H9 (cell line): ENCODE measurements at regions not wholly inside any gene's neighbourhood (a gene's known extent, or its start where the extent isn't known, plus 50 kb on each side); places are given as distances from the start of the nearest gene placed in this dataset.

Source experiments
- DNase-seq: peaks from one replicate; pipeline ENCODE4 v3.0.0-alpha.2; 2017
- H2AFZ ChIP-seq: one replicate; pipeline ENCODE4 v1.6.1; 2013; ENCODE audit warnings: mild to moderate bottlenecking, low read length, control low read depth, moderate library complexity
- H2AK5ac ChIP-seq: 2 replicates; pipeline ENCODE4 v1.6.1; 2013; ENCODE audit warnings: low read length, control low read depth, mixed read lengths; ENCODE audit not compliant: insufficient read length
- H2BK120ac ChIP-seq: one replicate; pipeline ENCODE4 v1.6.1; 2013; ENCODE audit warnings: low read depth, mild to moderate bottlenecking, low read length, control low read depth, inconsistent platforms; ENCODE audit not compliant: poor library complexity, severe bottlenecking
- H2BK12ac ChIP-seq: 2 replicates; pipeline ENCODE4 v1.6.1; 2013; ENCODE audit warnings: low read length, control low read depth, mixed read lengths, low read depth; ENCODE audit not compliant: insufficient read length
- H2BK15ac ChIP-seq: 2 replicates; pipeline ENCODE4 v1.6.1; 2013; ENCODE audit warnings: low read depth, low read length, control low read depth
- H2BK20ac ChIP-seq: one replicate; pipeline ENCODE4 v1.6.1; 2013; ENCODE audit warnings: low read depth, mild to moderate bottlenecking, low read length, control low read depth, inconsistent platforms; ENCODE audit not compliant: poor library complexity, severe bottlenecking
- H2BK5ac ChIP-seq: 2 replicates; pipeline ENCODE4 v1.6.1; 2013; ENCODE audit warnings: low read length, control low read depth, mixed read lengths; ENCODE audit not compliant: insufficient read length
- H3K14ac ChIP-seq: 2 replicates; pipeline ENCODE4 v1.6.1; 2013; ENCODE audit warnings: low read length, control low read depth; ENCODE audit not compliant: insufficient read depth
- H3K18ac ChIP-seq: 2 replicates; pipeline ENCODE4 v1.6.1; 2013; ENCODE audit warnings: low read depth, mild to moderate bottlenecking, mixed read lengths, low read length, control low read depth; ENCODE audit not compliant: insufficient read length
- H3K23ac ChIP-seq: 2 replicates; pipeline ENCODE4 v1.6.1; 2013; ENCODE audit warnings: low read length, control low read depth, mixed read lengths, low read depth; ENCODE audit not compliant: insufficient read length
- H3K23me2 ChIP-seq: 2 replicates; pipeline ENCODE4 v1.6.1; 2013; ENCODE audit warnings: low read depth, mild to moderate bottlenecking, mixed read lengths, low read length, control low read depth; ENCODE audit not compliant: insufficient read length, poor library complexity, severe bottlenecking
- H3K27ac ChIP-seq: 2 replicates; pipeline ENCODE4 v1.5.1; 2013; ENCODE audit warnings: low read length, control low read depth, mixed read lengths, low read depth; ENCODE audit not compliant: insufficient read length
- H3K27me3 ChIP-seq: 2 replicates; pipeline ENCODE4 v1.6.1; 2013; ENCODE audit warnings: low read length, control low read depth, inconsistent platforms; ENCODE audit not compliant: insufficient read depth
- H3K4ac ChIP-seq: 2 replicates; pipeline ENCODE4 v1.6.1; 2013; ENCODE audit warnings: low read depth, mild to moderate bottlenecking, control low read depth, inconsistent platforms, low read length, moderate library complexity
- H3K4me1 ChIP-seq: 2 replicates; pipeline ENCODE4 v1.6.1; 2013; ENCODE audit warnings: low read length, control low read depth, inconsistent platforms; ENCODE audit not compliant: insufficient read depth
- H3K4me2 ChIP-seq: 2 replicates; pipeline ENCODE4 v1.6.1; 2013; ENCODE audit warnings: low read length, control low read depth, mixed read lengths; ENCODE audit not compliant: insufficient read length, insufficient read depth
- H3K56ac ChIP-seq: 2 replicates; pipeline ENCODE4 v1.6.1; 2013; ENCODE audit warnings: low read depth, mild to moderate bottlenecking, mixed read lengths, low read length, control low read depth; ENCODE audit not compliant: insufficient read length
- H3K79me1 ChIP-seq: 2 replicates; pipeline ENCODE4 v1.6.1; 2013; ENCODE audit warnings: low read depth, mild to moderate bottlenecking, moderate library complexity, low read length, control low read depth, inconsistent platforms; ENCODE audit not compliant: insufficient read depth, poor library complexity, severe bottlenecking
- H3K79me2 ChIP-seq: 2 replicates; pipeline ENCODE4 v1.6.1; 2013; ENCODE audit warnings: low read length, control low read depth, inconsistent platforms; ENCODE audit not compliant: insufficient read depth
- H3K9ac ChIP-seq: 2 replicates; pipeline ENCODE4 v1.6.1; 2013; ENCODE audit warnings: low read length, control low read depth, mixed read lengths; ENCODE audit not compliant: insufficient read length; ENCODE audit errors: extremely low read depth
- H3K9me3 ChIP-seq: one replicate; pipeline ENCODE4 v1.6.1; 2013; ENCODE audit warnings: low read depth, low read length, inconsistent platforms; ENCODE audit not compliant: control insufficient read depth
- H3T11ph ChIP-seq: one replicate; pipeline ENCODE4 v1.6.1; 2013; ENCODE audit warnings: mild to moderate bottlenecking, low read length, control low read depth, inconsistent platforms
- H4K20me1 ChIP-seq: one replicate; pipeline ENCODE4 v1.6.1; 2013; ENCODE audit not compliant: control insufficient read depth, insufficient read length, insufficient read depth
- H4K5ac ChIP-seq: 2 replicates; pipeline ENCODE4 v1.6.1; 2013; ENCODE audit warnings: low read depth, mild to moderate bottlenecking, mixed read lengths, low read length, control low read depth; ENCODE audit not compliant: insufficient read length
- H4K8ac ChIP-seq: replicated peaks from 2 replicates; pipeline ENCODE4 v1.6.1; 2013; ENCODE audit warnings: low read length, control low read depth, mixed read lengths, low read depth; ENCODE audit not compliant: insufficient read length
- H4K91ac ChIP-seq: 2 replicates; pipeline ENCODE4 v1.6.1; 2013; ENCODE audit warnings: low read depth, mild to moderate bottlenecking, moderate library complexity, mixed read lengths, low read length, control low read depth; ENCODE audit not compliant: insufficient read length
- H3K27ac Mint-ChIP-seq, 3 experiments: 2 replicates in 2 of 3; 3 replicates in 1 of 3; pipeline ENCODE4 v1.8.0; 2020 to 2021; ENCODE audit warnings: mixed read lengths in 3 of 3, mild to moderate bottlenecking in 1 of 3, moderate library complexity in 1 of 3
- H3K27me3 Mint-ChIP-seq: 2 replicates; pipeline ENCODE4 v1.8.0; 2021; ENCODE audit warnings: low read depth, mild to moderate bottlenecking, moderate library complexity, mixed read lengths
- H3K36me3 Mint-ChIP-seq, 3 experiments: 2 replicates in 2 of 3; 3 replicates in 1 of 3; pipeline ENCODE4 v1.8.0; 2020 to 2021; ENCODE audit warnings: low read depth in 3 of 3, mixed read lengths in 3 of 3; ENCODE audit not compliant: insufficient read depth in 1 of 3
- H3K4me1 Mint-ChIP-seq, 2 experiments: 2 replicates each; pipeline ENCODE4 v1.8.0; 2020; ENCODE audit warnings: mixed read lengths in 2 of 2
- H3K4me3 Mint-ChIP-seq, 2 experiments: 2 replicates in 1 of 2; 3 replicates in 1 of 2; pipeline ENCODE4 v1.8.0; 2020 to 2021; ENCODE audit warnings: mild to moderate bottlenecking in 2 of 2, mixed read lengths in 2 of 2, moderate library complexity in 1 of 2
- H3K9me3 Mint-ChIP-seq, 2 experiments: 2 replicates in 1 of 2; 3 replicates in 1 of 2; pipeline ENCODE4 v1.8.0; 2020; ENCODE audit warnings: mild to moderate bottlenecking in 2 of 2, mixed read lengths in 2 of 2, moderate library complexity in 1 of 2
- CTCF ChIP-seq: fragments of 200-600 bp; sonication (generic); conservative IDR thresholded peaks from 3 replicates; pipeline ENCODE4 v1.8.0; 2021; ENCODE audit warnings: antibody characterized with exemption, mild to moderate bottlenecking

DNA sequence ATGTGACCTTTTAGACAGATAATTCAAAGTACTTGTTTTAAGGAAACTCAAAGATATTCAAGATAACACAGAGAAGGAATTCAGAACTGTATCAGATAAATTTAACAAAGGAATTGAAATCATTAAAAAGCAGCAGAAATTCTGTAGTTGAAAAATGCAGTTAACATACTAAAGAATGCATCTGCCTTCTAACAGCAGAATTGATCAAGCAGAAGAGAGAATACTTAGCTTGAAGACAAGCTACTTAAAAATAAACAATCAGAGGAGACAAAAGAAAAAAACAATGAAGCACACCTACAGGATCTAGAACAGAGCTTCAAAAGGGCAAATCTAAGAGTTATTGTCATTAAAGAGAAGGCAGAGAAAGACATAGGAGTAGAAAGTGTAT is 123.0 kb upstream of the TET2 start:
- H3K18ac ChIP-seq, result no peak overlapping the region
- no peak overlapping the region for H2AK5ac ChIP-seq
- H3K79me2 ChIP-seq, result no peaks in the 10 kb centered on the region
- no peak overlapping the region for H3K4ac ChIP-seq
- H3K23me2 ChIP-seq, result no peaks in the 10 kb centered on the region
- Mint-ChIP-seq H3K27ac (no peak overlapping the region), H3K36me3 (peaks cover 0 to 3% (median 0%) of the 10 kb centered on the region in 3 experiments; a peak in 2 of 7 replicates), H3K27me3 (peaks cover 1% of the 10 kb centered on the region; the same call in 1 of the 2 replicates), H3K9me3 (peaks cover 0 to 3% of the 10 kb centered on the region in 2 experiments; a peak in 2 of 5 replicates), H3K4me1 (no peaks in the 10 kb centered on the region), H3K4me3 (no peak overlapping the region)
- H2BK20ac ChIP-seq, result no peak overlapping the region
- H3K79me1 ChIP-seq, result no peaks in the 10 kb centered on the region
- no peak overlapping the region for H3K4me2 ChIP-seq
- no peaks in the 10 kb centered on the region for H3K9me3 ChIP-seq
- H4K20me1 ChIP-seq, result no peaks in the 10 kb centered on the region
- H4K5ac ChIP-seq, result no peak overlapping the region
- H4K8ac ChIP-seq, result no peak overlapping the region
- no peaks in the 10 kb centered on the region for H3K27me3 ChIP-seq
- no peak for DNase-seq
- H4K91ac ChIP-seq, result no peak overlapping the region
- no peak overlapping the region for H2BK15ac ChIP-seq
- no peak overlapping the region for H2BK120ac ChIP-seq
- no peak for TF ChIP-seq CTCF
- no peak overlapping the region for H3K14ac ChIP-seq
- H3K9ac ChIP-seq, result no peak overlapping the region
- H2BK5ac ChIP-seq, result no peak overlapping the region
- no peak overlapping the region for H2BK12ac ChIP-seq
- no peak overlapping the region for H3T11ph ChIP-seq
- no peak overlapping the region for H2AFZ ChIP-seq
- H3K23ac ChIP-seq, result no peak overlapping the region
- H3K56ac ChIP-seq, result no peak overlapping the region
- H3K4me1 ChIP-seq, result no peaks in the 10 kb centered on the region
- H3K27ac ChIP-seq, result no peak overlapping the region
